ENCODE measurements at regions not wholly inside any gene's neighbourhood (a gene's known extent, or its start where the extent isn't known, plus 50 kb on each side); places are given as distances from the start of the nearest gene placed in this dataset.

DNA sequence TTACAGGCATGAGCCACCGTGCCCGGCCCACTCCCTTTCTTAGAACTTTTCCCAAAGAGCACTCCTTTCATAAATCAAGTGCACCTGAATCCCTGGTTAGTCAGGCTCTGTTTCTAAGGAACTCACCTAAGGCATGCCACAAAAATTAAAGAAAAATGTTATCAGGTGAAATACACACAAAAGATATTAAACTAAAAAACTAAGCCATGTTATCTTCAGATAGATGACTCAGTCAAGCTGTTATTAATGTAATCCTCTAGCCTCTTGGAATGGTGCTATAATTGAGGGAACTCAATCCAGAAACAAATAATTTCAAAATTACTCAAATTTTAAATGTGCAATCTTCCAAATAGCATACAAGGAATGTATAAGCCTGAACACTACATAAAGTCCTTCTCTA lies 83.0 kb downstream of the TENT5A start (continued):
- TF ChIP-seq, protein P1, sequence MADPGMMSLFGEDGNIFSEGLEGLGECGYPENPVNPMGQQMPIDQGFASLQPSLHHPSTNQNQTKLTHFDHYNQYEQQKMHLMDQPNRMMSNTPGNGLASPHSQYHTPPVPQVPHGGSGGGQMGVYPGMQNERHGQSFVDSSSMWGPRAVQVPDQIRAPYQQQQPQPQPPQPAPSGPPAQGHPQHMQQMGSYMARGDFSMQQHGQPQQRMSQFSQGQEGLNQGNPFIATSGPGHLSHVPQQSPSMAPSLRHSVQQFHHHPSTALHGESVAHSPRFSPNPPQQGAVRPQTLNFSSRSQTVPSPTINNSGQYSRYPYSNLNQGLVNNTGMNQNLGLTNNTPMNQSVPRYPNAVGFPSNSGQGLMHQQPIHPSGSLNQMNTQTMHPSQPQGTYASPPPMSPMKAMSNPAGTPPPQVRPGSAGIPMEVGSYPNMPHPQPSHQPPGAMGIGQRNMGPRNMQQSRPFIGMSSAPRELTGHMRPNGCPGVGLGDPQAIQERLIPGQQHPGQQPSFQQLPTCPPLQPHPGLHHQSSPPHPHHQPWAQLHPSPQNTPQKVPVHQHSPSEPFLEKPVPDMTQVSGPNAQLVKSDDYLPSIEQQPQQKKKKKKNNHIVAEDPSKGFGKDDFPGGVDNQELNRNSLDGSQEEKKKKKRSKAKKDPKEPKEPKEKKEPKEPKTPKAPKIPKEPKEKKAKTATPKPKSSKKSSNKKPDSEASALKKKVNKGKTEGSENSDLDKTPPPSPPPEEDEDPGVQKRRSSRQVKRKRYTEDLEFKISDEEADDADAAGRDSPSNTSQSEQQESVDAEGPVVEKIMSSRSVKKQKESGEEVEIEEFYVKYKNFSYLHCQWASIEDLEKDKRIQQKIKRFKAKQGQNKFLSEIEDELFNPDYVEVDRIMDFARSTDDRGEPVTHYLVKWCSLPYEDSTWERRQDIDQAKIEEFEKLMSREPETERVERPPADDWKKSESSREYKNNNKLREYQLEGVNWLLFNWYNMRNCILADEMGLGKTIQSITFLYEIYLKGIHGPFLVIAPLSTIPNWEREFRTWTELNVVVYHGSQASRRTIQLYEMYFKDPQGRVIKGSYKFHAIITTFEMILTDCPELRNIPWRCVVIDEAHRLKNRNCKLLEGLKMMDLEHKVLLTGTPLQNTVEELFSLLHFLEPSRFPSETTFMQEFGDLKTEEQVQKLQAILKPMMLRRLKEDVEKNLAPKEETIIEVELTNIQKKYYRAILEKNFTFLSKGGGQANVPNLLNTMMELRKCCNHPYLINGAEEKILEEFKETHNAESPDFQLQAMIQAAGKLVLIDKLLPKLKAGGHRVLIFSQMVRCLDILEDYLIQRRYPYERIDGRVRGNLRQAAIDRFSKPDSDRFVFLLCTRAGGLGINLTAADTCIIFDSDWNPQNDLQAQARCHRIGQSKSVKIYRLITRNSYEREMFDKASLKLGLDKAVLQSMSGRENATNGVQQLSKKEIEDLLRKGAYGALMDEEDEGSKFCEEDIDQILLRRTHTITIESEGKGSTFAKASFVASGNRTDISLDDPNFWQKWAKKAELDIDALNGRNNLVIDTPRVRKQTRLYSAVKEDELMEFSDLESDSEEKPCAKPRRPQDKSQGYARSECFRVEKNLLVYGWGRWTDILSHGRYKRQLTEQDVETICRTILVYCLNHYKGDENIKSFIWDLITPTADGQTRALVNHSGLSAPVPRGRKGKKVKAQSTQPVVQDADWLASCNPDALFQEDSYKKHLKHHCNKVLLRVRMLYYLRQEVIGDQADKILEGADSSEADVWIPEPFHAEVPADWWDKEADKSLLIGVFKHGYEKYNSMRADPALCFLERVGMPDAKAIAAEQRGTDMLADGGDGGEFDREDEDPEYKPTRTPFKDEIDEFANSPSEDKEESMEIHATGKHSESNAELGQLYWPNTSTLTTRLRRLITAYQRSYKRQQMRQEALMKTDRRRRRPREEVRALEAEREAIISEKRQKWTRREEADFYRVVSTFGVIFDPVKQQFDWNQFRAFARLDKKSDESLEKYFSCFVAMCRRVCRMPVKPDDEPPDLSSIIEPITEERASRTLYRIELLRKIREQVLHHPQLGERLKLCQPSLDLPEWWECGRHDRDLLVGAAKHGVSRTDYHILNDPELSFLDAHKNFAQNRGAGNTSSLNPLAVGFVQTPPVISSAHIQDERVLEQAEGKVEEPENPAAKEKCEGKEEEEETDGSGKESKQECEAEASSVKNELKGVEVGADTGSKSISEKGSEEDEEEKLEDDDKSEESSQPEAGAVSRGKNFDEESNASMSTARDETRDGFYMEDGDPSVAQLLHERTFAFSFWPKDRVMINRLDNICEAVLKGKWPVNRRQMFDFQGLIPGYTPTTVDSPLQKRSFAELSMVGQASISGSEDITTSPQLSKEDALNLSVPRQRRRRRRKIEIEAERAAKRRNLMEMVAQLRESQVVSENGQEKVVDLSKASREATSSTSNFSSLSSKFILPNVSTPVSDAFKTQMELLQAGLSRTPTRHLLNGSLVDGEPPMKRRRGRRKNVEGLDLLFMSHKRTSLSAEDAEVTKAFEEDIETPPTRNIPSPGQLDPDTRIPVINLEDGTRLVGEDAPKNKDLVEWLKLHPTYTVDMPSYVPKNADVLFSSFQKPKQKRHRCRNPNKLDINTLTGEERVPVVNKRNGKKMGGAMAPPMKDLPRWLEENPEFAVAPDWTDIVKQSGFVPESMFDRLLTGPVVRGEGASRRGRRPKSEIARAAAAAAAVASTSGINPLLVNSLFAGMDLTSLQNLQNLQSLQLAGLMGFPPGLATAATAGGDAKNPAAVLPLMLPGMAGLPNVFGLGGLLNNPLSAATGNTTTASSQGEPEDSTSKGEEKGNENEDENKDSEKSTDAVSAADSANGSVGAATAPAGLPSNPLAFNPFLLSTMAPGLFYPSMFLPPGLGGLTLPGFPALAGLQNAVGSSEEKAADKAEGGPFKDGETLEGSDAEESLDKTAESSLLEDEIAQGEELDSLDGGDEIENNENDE (IDR thresholded peaks at IDR 0.05; ENCODE audit: insufficient replicate concordance, low read length): no peak
- TF ChIP-seq ZNF274 (IDR thresholded peaks at IDR 0.05; ENCODE audit: borderline replicate concordance, extremely low read depth, low read length): no peak
- TF ChIP-seq TCF12 (IDR thresholded peaks at IDR 0.05; ENCODE audit: low read depth, low read length): no peak
- TF ChIP-seq POLR2A (IDR thresholded peaks at IDR 0.05; ENCODE audit: control extremely low read depth in 1 of 2, low read depth in 2 of 2, low read length in 2 of 2): no peak
- no peak for TF ChIP-seq PHF8 (conservative IDR thresholded peaks at IDR 0.05; ENCODE audit: low read depth, low read length)
- TF ChIP-seq CEBPB (IDR thresholded peaks at IDR 0.05; ENCODE audit: low read depth, low read length): no peak
- TF ChIP-seq MAFK (IDR thresholded peaks at IDR 0.05; ENCODE audit: low read depth, low read length): no peak
- TF ChIP-seq KDM5A (IDR thresholded peaks at IDR 0.05; ENCODE audit: low read length): no peak
- no peak for TF ChIP-seq EP300 (IDR thresholded peaks at IDR 0.05; ENCODE audit: borderline replicate concordance in 1 of 2, low read depth in 2 of 2, low read length in 2 of 2)
- no peak for TF ChIP-seq BCL11A (IDR thresholded peaks at IDR 0.05; ENCODE audit: low read depth in 2 of 2, low read length in 2 of 2)
- no peak for TF ChIP-seq SIRT6 (IDR thresholded peaks at IDR 0.05; ENCODE audit: low read length)
- no peak for TF ChIP-seq CTBP2 (IDR thresholded peaks at IDR 0.05; ENCODE audit: borderline replicate concordance, insufficient read depth, insufficient read length, low read length)

Data from H1 (cell line).